ENCODE measurements at regions not wholly inside any gene's neighbourhood (a gene's known extent, or its start where the extent isn't known, plus 50 kb on each side); places are given as distances from the start of the nearest gene placed in this dataset.
"Not testable (repeated sequence)": the region's sequence is repeated elsewhere in the genome, so short reads cannot be mapped to it uniquely, and the experiment has no call there.

GRCh38 chr3:177611752-177612334 is 414.6 kb upstream of the TBL1XR1 start:
- Mint-ChIP-seq H3K36me3 (no peaks in the 10 kb centered on the region), H3K4me3 (no peak overlapping the region), H3K4me1 (peaks cover 19% of the 10 kb centered on the region), H3K9me3 (no peaks in the 10 kb centered on the region), H3K27me3 (no peaks in the 10 kb centered on the region), H3K27ac (no peak overlapping the region)

DNA sequence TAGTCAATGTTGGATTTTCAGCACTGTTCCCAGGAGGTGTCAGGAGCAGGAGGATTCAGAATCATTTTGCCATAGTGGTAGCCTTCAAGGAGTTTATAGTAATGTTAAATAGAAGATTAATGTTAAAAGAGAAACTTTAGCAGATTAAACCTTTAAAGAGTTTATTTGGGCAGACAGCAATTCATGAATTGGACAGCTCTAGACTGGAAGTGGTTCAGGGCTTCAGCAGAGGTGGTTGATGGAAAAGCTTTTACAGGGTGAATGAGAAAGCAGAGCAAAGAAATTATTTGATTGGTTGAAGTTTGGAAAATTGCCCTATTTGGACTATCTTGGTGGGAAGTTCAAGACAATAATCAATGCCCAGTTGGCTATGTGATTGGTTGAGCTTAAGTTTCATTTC is 416.6 kb upstream of the TBL1XR1 start:
- Mint-ChIP-seq H3K4me1 (peaks cover 14% of the 10 kb centered on the region), H3K4me3 (no peak overlapping the region), H3K9me3 (no peaks in the 10 kb centered on the region), H3K27ac (no peak overlapping the region), H3K36me3 (peaks cover 2% of the 10 kb centered on the region), H3K27me3 (no peaks in the 10 kb centered on the region)

GRCh38 chr3:177615015-177615414 is 417.7 kb upstream of the TBL1XR1 start:
- no peaks in the 10 kb centered on the region for H3K9me3 Mint-ChIP-seq
- peaks cover 14% of the 10 kb centered on the region for H3K4me1 Mint-ChIP-seq
- no peak overlapping the region for H3K27ac Mint-ChIP-seq
- H3K27me3 Mint-ChIP-seq = no peaks in the 10 kb centered on the region
- peaks cover 2% of the 10 kb centered on the region for H3K36me3 Mint-ChIP-seq
- no peak overlapping the region for H3K4me3 Mint-ChIP-seq

DNA sequence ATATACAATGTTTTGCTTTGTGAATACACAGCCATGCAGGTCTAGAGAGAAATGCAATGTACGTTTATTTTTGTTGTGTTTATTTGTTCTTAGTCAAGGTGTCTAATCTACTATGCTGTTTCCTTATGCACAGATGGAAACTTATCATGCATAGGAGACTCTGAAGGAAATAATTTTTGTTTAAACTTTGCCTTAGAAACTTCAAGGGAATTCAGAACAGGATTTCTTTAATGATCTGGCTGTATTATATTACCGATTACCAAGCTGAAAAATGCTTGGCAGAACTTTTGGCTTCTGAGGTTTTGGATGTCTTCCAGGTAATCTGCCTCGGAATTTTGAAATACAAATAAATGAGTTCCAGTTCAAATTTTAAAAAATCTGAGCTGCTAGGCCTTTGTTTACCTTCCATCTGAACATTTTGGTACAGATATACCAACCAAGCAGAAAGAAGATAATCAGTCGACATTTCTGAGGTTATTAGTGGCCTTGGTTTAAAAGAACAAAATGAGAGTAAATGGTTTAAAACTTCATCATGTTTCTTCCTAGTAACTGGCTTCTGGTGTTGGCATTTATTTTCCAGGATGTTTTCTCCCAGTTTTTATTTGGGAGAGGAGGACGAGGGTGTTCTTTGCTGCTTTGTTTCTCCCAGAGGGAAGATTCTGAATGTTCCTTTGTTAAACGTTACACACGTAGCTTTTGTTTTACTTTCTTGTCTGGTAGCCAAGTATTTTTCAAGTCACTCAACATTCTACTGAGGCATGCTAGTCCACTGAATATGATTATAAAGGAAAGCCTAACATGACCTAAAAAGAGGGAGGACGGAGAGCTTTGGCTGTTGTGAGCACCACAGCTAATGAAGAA is 421.8 kb upstream of the TBL1XR1 start:
- Mint-ChIP-seq H3K27ac (no peak overlapping the region), H3K27me3 (no peaks in the 10 kb centered on the region), H3K36me3 (peaks cover 2% of the 10 kb centered on the region), H3K4me1 (peaks cover 22% of the 10 kb centered on the region), H3K4me3 (no peak overlapping the region), H3K9me3 (no peaks in the 10 kb centered on the region)

- H3K27ac Mint-ChIP-seq = no peak overlapping the region
- no peaks in the 10 kb centered on the region for H3K27me3 Mint-ChIP-seq
- no peaks in the 10 kb centered on the region for H3K9me3 Mint-ChIP-seq
- H3K4me3 Mint-ChIP-seq = no peak overlapping the region
- H3K4me1 Mint-ChIP-seq = peaks cover 27% of the 10 kb centered on the region
- peaks cover 2% of the 10 kb centered on the region for H3K36me3 Mint-ChIP-seq
These were observed 422.8 kb upstream of the TBL1XR1 start for GRCh38 chr3:177620073-177620472.

- Mint-ChIP-seq H3K9me3 (no peaks in the 10 kb centered on the region), H3K4me1 (peaks cover 27% of the 10 kb centered on the region), H3K4me3 (no peak overlapping the region), H3K27ac (no peak overlapping the region), H3K27me3 (no peaks in the 10 kb centered on the region), H3K36me3 (peaks cover 2% of the 10 kb centered on the region)
These were observed 425.2 kb upstream of the TBL1XR1 start for GRCh38 chr3:177622520-177622919.

GRCh38 chr3:177622982-177623617 is 425.8 kb upstream of the TBL1XR1 start:
- Mint-ChIP-seq H3K4me3 (no peak overlapping the region), H3K4me1 (peaks cover 27% of the 10 kb centered on the region), H3K27ac (no peak overlapping the region), H3K36me3 (peaks cover 2% of the 10 kb centered on the region), H3K9me3 (no peaks in the 10 kb centered on the region), H3K27me3 (no peaks in the 10 kb centered on the region)

- Mint-ChIP-seq H3K27ac (no peak overlapping the region), H3K27me3 (no peaks in the 10 kb centered on the region), H3K36me3 (no peaks in the 10 kb centered on the region), H3K9me3 (no peaks in the 10 kb centered on the region), H3K4me1 (peaks cover 27% of the 10 kb centered on the region), H3K4me3 (no peak overlapping the region)
These were observed 427.5 kb upstream of the TBL1XR1 start for GRCh38 chr3:177624528-177625495.

- no peaks in the 10 kb centered on the region for H3K9me3 Mint-ChIP-seq
- H3K27me3 Mint-ChIP-seq = no peaks in the 10 kb centered on the region
- no peaks in the 10 kb centered on the region for H3K36me3 Mint-ChIP-seq
- H3K27ac Mint-ChIP-seq = no peak overlapping the region
- no peak overlapping the region for H3K4me3 Mint-ChIP-seq
- peaks cover 27% of the 10 kb centered on the region for H3K4me1 Mint-ChIP-seq
These were observed 428.8 kb upstream of the TBL1XR1 start for GRCh38 chr3:177626045-177626444.

DNA sequence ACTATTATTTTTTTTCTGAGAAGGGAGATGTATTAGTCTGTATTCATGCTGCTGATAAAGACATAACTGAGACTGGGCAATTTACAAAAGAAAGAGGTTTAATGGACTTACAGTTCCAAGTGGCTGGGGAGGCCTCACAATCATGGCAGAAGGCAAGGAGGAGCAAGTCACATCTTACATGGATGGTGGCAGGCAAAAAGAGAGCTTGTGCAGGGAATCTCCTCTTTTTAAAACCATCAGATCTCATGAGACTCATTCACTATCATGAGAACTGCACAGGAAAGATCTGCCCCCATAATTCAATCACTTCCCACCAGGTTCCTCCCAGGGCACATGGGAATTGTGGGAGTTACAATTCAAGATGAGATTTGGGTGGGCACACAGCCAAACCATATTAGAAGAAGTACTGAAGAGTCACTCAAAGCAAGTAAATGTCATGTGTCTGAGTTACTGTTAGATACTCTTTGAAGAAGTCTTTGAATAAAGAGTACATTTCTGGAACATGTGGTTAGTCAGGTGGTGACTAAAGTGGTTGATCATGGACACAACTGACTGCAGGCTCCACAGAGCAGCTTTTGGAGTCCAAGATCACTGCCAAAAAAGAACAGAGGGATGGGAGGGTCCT is 430.9 kb upstream of the TBL1XR1 start:
- H3K9me3 Mint-ChIP-seq, H3K27me3 Mint-ChIP-seq, H3K4me3 Mint-ChIP-seq, H3K27ac Mint-ChIP-seq, H3K36me3 Mint-ChIP-seq: not testable (repeated sequence)
- peaks cover 14% of the 10 kb centered on the region for H3K4me1 Mint-ChIP-seq

DNA sequence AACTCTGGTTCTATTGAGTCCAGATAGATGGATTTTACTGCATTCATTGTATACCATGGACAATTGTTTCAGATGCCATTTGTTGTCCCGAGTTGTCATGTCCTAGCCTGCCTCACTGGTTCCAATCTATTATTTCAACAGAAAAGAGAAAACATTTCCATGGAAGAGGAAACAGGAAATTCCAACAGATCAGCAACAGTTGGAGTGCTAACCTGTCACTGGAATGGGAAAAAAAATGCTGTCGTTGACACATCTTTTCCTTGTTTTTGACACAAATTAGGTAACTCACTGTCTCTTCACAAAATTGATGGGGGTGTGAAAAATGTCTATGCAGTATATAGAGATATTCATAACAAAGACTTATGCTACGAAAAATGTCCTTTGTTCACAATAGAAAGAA is 432.0 kb upstream of the TBL1XR1 start:
- Mint-ChIP-seq H3K27me3 (no peaks in the 10 kb centered on the region), H3K27ac (no peak overlapping the region), H3K4me1 (peaks cover 4% of the 10 kb centered on the region), H3K9me3 (no peaks in the 10 kb centered on the region), H3K4me3 (no peak overlapping the region), H3K36me3 (no peaks in the 10 kb centered on the region)

DNA sequence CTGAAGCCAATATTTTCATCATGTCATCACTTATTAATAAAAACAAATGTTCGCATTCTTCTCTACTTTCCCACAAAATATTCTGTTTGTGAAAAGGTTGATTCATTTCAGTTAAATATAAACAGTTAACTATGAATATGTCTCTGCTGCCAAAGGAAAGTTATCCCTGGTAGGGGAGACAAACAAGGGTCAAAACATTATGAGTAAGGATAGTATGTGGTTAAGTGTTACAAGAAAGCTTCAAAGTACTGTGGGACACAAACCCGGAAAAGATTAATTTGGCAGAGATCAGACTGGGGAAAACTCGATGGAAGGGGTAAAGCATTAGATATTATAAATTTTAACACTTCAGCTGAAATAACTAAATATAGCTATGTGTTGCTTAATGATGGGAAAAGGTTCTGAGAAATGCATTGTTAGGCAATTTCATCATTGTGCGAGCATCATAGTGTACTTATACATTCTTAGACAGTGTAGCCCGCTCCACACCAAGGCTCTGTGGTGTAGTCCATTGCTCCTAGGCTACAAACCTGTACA is 436.5 kb upstream of the TBL1XR1 start:
- Mint-ChIP-seq H3K27ac (no peak overlapping the region), H3K4me3 (no peak overlapping the region), H3K27me3 (no peaks in the 10 kb centered on the region), H3K9me3 (peaks cover 6% of the 10 kb centered on the region), H3K36me3 (no peaks in the 10 kb centered on the region), H3K4me1 (peaks cover 4% of the 10 kb centered on the region)

DNA sequence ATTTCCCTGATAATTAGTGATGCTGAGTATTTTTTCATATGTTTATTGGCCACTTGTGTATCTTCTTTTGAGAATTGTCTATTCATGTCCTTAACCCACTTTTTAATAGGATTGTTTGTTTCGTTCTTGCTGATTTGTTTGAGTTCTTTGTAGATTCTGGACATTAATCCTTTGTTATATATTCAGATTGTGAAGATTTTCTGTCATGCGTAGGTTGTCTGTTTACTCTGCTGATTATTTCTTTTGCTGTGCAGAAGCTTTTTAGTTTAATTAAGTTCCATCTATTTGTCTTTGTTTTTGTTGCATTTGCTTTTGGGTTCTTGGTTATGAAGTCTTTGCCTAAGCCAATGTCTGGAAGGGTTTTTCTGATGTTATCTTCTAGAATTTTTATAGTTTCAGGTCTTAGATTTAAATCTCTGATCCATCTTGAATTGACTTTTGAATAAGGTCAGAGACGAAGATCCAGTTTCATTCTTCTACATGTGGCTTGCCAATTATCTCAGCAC is 438.4 kb upstream of the TBL1XR1 start:
- not testable (repeated sequence) for H3K27me3 Mint-ChIP-seq, H3K4me3 Mint-ChIP-seq, H3K36me3 Mint-ChIP-seq, H3K9me3 Mint-ChIP-seq, H3K27ac Mint-ChIP-seq
- peaks cover 15% of the 10 kb centered on the region for H3K4me1 Mint-ChIP-seq

DNA sequence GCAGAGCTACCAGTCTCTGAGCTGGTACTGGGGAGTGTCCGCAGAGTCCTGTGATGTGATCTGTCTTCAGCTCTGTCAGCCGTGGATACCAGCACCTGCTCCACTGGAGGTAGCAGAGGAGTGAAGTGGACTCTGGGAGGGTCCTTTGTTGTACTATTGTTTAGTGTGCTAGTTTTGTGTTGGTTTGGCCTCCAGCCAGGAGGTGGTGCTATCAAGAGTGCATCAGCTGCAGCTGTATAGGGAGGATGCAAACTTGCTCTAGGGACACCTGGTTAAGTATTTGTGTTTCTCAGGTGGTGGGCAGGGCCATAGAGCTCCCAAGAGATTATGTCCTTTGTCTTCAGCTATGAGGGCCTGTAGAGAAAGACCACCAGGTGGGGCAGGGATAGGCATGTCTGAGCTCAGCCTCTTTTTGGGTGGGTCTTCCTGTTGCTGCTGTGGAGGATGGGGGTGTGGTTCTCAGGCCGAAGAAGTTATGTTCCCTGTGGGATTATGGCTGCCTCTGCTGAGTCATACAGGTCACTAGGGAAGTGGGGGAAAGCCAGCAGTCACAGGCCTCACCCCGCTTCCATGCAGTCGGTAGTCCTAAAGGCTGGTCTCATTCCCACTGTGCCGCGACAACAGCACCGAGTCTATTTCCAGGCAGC is 443.2 kb upstream of the TBL1XR1 start:
- Mint-ChIP-seq H3K9me3 (peaks cover 6% of the 10 kb centered on the region), H3K4me3 (no peak overlapping the region), H3K27ac (no peak overlapping the region), H3K27me3 (no peaks in the 10 kb centered on the region), H3K4me1 (peaks cover 48% of the 10 kb centered on the region), H3K36me3 (no peaks in the 10 kb centered on the region)

Measured in activated naive CD4-positive, alpha-beta T cell treated with anti-CD3 and anti-CD28 coated beads, Interleukin-2, amount 50 U/mL, for 24 hours (primary cell).